Epithelial cell of esophagus (primary cell): ENCODE measurements at regions not wholly inside any gene's neighbourhood (a gene's known extent, or its start where the extent isn't known, plus 50 kb on each side); places are given as distances from the start of the nearest gene placed in this dataset.
A peak's percentile ranks its signal among the peaks of the same experiment; 100 is the strongest.

Experiments used
- DNase-seq: peaks from one replicate; pipeline ENCODE4 v3.0.0; 2010; ENCODE audit warnings: low read depth
- H3K4me3 ChIP-seq: 2 replicates; pipeline ENCODE4 v1.5.1; 2011; ENCODE audit warnings: mild to moderate bottlenecking, low read length, control low read depth
- CTCF ChIP-seq: IDR thresholded peaks from 2 replicates; pipeline ENCODE4 v1.5.1; 2011; ENCODE audit warnings: low read depth, mild to moderate bottlenecking, low read length, control low read depth, inconsistent platforms; ENCODE audit not compliant: insufficient read depth; ENCODE audit errors: missing control alignments

- DNase-seq: no peak
- TF ChIP-seq CTCF: no peak
- H3K4me3 ChIP-seq: no peak overlapping the region
Measured at GRCh38 chr2:187207126-187207525, 240.9 kb downstream of the CALCRL start.

GRCh38 chr2:187206471-187206870 is 241.6 kb downstream of the CALCRL start:
- H3K4me3 ChIP-seq: no peak overlapping the region
- DNase-seq: no peak
- TF ChIP-seq CTCF: no peak

- TF ChIP-seq CTCF: no peak
- H3K4me3 ChIP-seq: no peak overlapping the region
- DNase-seq: peak; percentile 71
Measured at GRCh38 chr2:187206071-187206470, 242.0 kb downstream of the CALCRL start.

GRCh38 chr2:187198136-187198535 is 249.9 kb downstream of the CALCRL start:
- H3K4me3 ChIP-seq: no peak overlapping the region
- DNase-seq: no peak
- no peak for TF ChIP-seq CTCF

GRCh38 chr2:187194049-187194448 is 254.0 kb downstream of the CALCRL start:
- TF ChIP-seq CTCF: no peak
- DNase-seq: no peak
- no peak overlapping the region for H3K4me3 ChIP-seq

- no peak for DNase-seq
- no peak overlapping the region for H3K4me3 ChIP-seq
- no peak for TF ChIP-seq CTCF
Measured at GRCh38 chr2:187188783-187189631, 259.0 kb downstream of the CALCRL start.

- DNase-seq: no peak
- TF ChIP-seq CTCF: no peak
- no peak overlapping the region for H3K4me3 ChIP-seq
Measured at GRCh38 chr2:187187519-187187918, 260.5 kb downstream of the CALCRL start.
